T-helper 1 cell treated with Interleukin-12 subunit alpha and Interleukin-12 subunit beta and Interleukin-4 antibody, amounts not matched to agents 30 ng/mL and 1 ng/mL, for 36 hours (primary cell): ENCODE measurements at regions not wholly inside any gene's neighbourhood (a gene's known extent, or its start where the extent isn't known, plus 50 kb on each side); places are given as distances from the start of the nearest gene placed in this dataset.

Experiments used
- intact Hi-C: fragments of 100-400 bp; cut with micrococcal nuclease; formaldehyde crosslinking; loops from one replicate; pipeline ENCODE4 v1.15.1; 2024

GRCh38 chr18:24669015-24669414 is 208.6 kb downstream of the HRH4 start:
- intact Hi-C loops = no loop called here

GRCh38 chr18:24669502-24669901 is 209.1 kb downstream of the HRH4 start:
- intact Hi-C loops = no loop called here

GRCh38 chr18:24672165-24672941 is 211.9 kb downstream of the HRH4 start:
- intact Hi-C loops = no loop called here

GRCh38 chr18:24674200-24674599 is 213.8 kb downstream of the HRH4 start:
- intact Hi-C loops = no loop called here

- intact Hi-C loops = no loop called here
Measured at GRCh38 chr18:24674605-24675004, 214.2 kb downstream of the HRH4 start.

- intact Hi-C loops = no loop called here
Measured at GRCh38 chr18:24677011-24677410, 216.6 kb downstream of the HRH4 start.

GRCh38 chr18:24678107-24678506 is 217.7 kb downstream of the HRH4 start:
- intact Hi-C loops = no loop called here

- intact Hi-C loops = no loop called here
Measured at GRCh38 chr18:24678626-24679025, 218.2 kb downstream of the HRH4 start.

GRCh38 chr18:24679062-24679461 is 218.6 kb downstream of the HRH4 start:
- intact Hi-C loops = no loop called here

GRCh38 chr18:24683925-24684324 is 223.5 kb downstream of the HRH4 start:
- intact Hi-C loops = no loop called here

- intact Hi-C loops = no loop called here
Measured at GRCh38 chr18:24685254-24685959, 225.0 kb downstream of the HRH4 start.

- intact Hi-C loops = no loop called here
Measured at GRCh38 chr18:24695168-24695567, 234.7 kb downstream of the HRH4 start.

- intact Hi-C loops = no loop called here
Measured at GRCh38 chr18:24702001-24702515, 241.6 kb downstream of the HRH4 start.

- intact Hi-C loops = no loop called here
Measured at GRCh38 chr18:24703316-24703715, 242.9 kb downstream of the HRH4 start.

- intact Hi-C loops = no loop called here
Measured at GRCh38 chr18:24704946-24705630, 244.7 kb downstream of the HRH4 start.

GRCh38 chr18:24710474-24710873 is 250.0 kb downstream of the HRH4 start:
- intact Hi-C loops = no loop called here

- intact Hi-C loops = no loop called here
Measured at GRCh38 chr18:24719791-24720190, 259.4 kb downstream of the HRH4 start.

GRCh38 chr18:24721388-24721787 is 261.0 kb downstream of the HRH4 start:
- intact Hi-C loops = no loop called here

- intact Hi-C loops = loop anchor here (1.0 to 5.0 kb wide), 5 partner anchors 126 to 839 kb away; no protein-coding TSS in a partner anchor
Measured at GRCh38 chr18:24725644-24726415, 265.4 kb downstream of the HRH4 start.

- intact Hi-C loops = loop anchor here (1.0 to 5.0 kb wide), 5 partner anchors 127 to 840 kb away; no protein-coding TSS in a partner anchor
Measured at GRCh38 chr18:24726727-24727492, 266.5 kb downstream of the HRH4 start.
